Panc1 (cell line): ENCODE measurements at regions not wholly inside any gene's neighbourhood (a gene's known extent, or its start where the extent isn't known, plus 50 kb on each side); places are given as distances from the start of the nearest gene placed in this dataset.

Source experiments
- CTCF ChIP-seq: fragments of 450-650 bp; IDR thresholded peaks from 2 replicates; pipeline ENCODE4 v1.5.1; 2017; ENCODE audit warnings: mild to moderate bottlenecking
- POLR2AphosphoS5 ChIP-seq: IDR thresholded peaks from 2 replicates; pipeline ENCODE4 v1.6.1; 2012; ENCODE audit warnings: mild to moderate bottlenecking, low read depth, low read length, moderate library complexity
- SIN3A ChIP-seq: IDR thresholded peaks from 2 replicates; pipeline ENCODE4 v1.6.1; 2012; ENCODE audit warnings: low read depth, mild to moderate bottlenecking, low read length, moderate library complexity, borderline replicate concordance; ENCODE audit not compliant: insufficient read depth
- TCF7L2 ChIP-seq: IDR thresholded peaks from 2 replicates; pipeline ENCODE4 v1.6.1; 2011; ENCODE audit warnings: mild to moderate bottlenecking, low read depth, low read length, inconsistent platforms
- TF ChIP-seq, protein P1 (sequence below), 2 experiments: IDR thresholded peaks; 2 replicates each; pipeline ENCODE4 v1.6.1; 2011 to 2012; ENCODE audit warnings: low read depth in 2 of 2, control low read depth in 1 of 2, low read length in 1 of 2, mild to moderate bottlenecking in 1 of 2, moderate library complexity in 1 of 2; ENCODE audit not compliant: insufficient read depth in 1 of 2

DNA sequence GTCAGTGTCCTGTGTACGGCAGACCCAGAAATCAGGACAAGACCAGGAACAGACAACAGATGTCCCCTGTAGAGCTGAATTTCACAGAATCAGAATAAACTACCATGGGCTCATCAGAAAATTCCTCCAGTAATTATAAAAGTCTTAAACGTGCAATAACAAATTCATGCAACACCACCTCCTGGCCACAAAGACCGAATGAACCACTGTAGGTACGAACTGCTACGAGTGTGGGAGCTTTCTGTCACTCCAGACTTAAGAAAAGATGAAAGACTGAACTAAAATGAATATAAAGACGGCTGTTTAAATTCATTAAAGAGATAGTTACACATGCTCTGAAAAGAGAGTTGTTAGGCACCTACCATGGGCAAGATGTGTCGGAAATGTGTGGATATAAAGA, 333.5 kb downstream of the RRAGC start:
- TF ChIP-seq CTCF (no peak), POLR2AphosphoS5 (no peak), SIN3A (no peak), TCF7L2 (no peak)
- TF ChIP-seq, protein P1, sequence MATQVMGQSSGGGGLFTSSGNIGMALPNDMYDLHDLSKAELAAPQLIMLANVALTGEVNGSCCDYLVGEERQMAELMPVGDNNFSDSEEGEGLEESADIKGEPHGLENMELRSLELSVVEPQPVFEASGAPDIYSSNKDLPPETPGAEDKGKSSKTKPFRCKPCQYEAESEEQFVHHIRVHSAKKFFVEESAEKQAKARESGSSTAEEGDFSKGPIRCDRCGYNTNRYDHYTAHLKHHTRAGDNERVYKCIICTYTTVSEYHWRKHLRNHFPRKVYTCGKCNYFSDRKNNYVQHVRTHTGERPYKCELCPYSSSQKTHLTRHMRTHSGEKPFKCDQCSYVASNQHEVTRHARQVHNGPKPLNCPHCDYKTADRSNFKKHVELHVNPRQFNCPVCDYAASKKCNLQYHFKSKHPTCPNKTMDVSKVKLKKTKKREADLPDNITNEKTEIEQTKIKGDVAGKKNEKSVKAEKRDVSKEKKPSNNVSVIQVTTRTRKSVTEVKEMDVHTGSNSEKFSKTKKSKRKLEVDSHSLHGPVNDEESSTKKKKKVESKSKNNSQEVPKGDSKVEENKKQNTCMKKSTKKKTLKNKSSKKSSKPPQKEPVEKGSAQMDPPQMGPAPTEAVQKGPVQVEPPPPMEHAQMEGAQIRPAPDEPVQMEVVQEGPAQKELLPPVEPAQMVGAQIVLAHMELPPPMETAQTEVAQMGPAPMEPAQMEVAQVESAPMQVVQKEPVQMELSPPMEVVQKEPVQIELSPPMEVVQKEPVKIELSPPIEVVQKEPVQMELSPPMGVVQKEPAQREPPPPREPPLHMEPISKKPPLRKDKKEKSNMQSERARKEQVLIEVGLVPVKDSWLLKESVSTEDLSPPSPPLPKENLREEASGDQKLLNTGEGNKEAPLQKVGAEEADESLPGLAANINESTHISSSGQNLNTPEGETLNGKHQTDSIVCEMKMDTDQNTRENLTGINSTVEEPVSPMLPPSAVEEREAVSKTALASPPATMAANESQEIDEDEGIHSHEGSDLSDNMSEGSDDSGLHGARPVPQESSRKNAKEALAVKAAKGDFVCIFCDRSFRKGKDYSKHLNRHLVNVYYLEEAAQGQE (IDR thresholded peaks at IDR 0.05; ENCODE audit: insufficient read depth in 1 of 2, low read depth in 2 of 2, low read length in 1 of 2), result no peak
